ES-I3 (cell line): ENCODE measurements at regions not wholly inside any gene's neighbourhood (a gene's known extent, or its start where the extent isn't known, plus 50 kb on each side); places are given as distances from the start of the nearest gene placed in this dataset.
"Not testable (repeated sequence)": the region's sequence is repeated elsewhere in the genome, so short reads cannot be mapped to it uniquely, and the experiment has no call there.

Source experiments
- H3K36me3 ChIP-seq: 2 replicates; pipeline ENCODE4 v1.6.1; 2013; ENCODE audit warnings: mild to moderate bottlenecking, low read length, control low read depth, moderate library complexity; ENCODE audit not compliant: insufficient read depth
- H3K4me1 ChIP-seq: 2 replicates; pipeline ENCODE4 v1.6.1; 2013; ENCODE audit warnings: mild to moderate bottlenecking, control low read depth, low read length; ENCODE audit not compliant: insufficient read depth
- H3K9ac ChIP-seq: 2 replicates; pipeline ENCODE4 v1.6.1; 2013; ENCODE audit warnings: low read depth, mild to moderate bottlenecking, low read length, moderate library complexity
- H3K9me3 ChIP-seq: 2 replicates; pipeline ENCODE4 v1.6.1; 2013; ENCODE audit warnings: mild to moderate bottlenecking, low read length, moderate library complexity; ENCODE audit not compliant: control insufficient read depth, insufficient read depth

DNA sequence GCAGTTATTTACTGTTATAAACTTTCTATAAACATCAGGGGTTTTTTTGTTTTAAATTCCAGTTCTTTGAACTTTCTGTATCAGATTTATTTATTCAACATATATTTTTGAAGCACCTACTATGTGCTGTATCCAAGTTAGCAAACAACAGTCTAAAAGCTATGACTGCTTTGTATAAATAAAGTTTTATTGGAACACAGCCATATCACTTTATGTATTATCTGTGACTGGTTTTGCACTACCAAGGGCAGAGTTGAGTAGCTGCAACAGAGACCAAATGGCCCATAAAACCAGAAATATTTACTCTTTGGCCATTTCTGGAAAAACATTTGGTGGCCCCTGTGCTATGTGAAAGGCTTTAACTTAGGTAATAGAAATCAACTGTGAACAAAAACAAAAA lies 110.2 kb upstream of the ERCC4 start:
- Histone ChIP-seq H3K9ac (no peak overlapping the region), H3K9me3 (no peaks in the 10 kb centered on the region; the same call in 1 of the 2 replicates), H3K4me1 (no peaks in the 10 kb centered on the region)

DNA sequence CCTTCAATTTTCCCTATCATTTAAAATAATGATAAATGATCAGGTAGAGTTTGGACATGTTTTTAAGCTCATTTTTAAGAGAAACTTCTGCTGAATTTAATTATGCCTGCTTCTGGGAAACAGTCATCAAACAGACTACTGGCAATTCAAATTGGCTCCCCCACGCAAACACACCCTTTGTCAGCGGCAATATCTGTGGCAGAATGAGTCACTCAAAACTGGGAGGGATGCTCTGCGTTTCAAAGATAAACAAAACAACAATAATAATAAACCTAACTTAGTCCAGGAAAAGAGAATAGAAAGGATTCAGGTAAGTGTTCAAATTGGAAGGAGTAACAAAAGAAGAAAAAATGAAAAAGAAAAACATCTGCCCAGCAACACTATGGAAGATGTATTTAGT lies 108.1 kb upstream of the ERCC4 start:
- Histone ChIP-seq H3K9ac (no peak overlapping the region), H3K36me3 (no peaks in the 10 kb centered on the region), H3K4me1 (no peaks in the 10 kb centered on the region), H3K9me3 (no peaks in the 10 kb centered on the region; the same call in 1 of the 2 replicates)

More for the DNA sequence above, 110.2 kb upstream of the ERCC4 start:
- no peaks in the 10 kb centered on the region for H3K36me3 ChIP-seq

GRCh38 chr16:13816701-13817100 lies 103.3 kb upstream of the ERCC4 start:
- Histone ChIP-seq H3K9ac (no peak overlapping the region), H3K36me3 (no peaks in the 10 kb centered on the region), H3K4me1 (no peaks in the 10 kb centered on the region), H3K9me3 (no peaks in the 10 kb centered on the region; the same call in 1 of the 2 replicates)

GRCh38 chr16:13823501-13823900 lies 96.5 kb upstream of the ERCC4 start:
- Histone ChIP-seq H3K9ac (no peak overlapping the region), H3K36me3 (no peaks in the 10 kb centered on the region; the same call in 1 of the 2 replicates), H3K4me1 (no peaks in the 10 kb centered on the region), H3K9me3 (no peaks in the 10 kb centered on the region)

DNA sequence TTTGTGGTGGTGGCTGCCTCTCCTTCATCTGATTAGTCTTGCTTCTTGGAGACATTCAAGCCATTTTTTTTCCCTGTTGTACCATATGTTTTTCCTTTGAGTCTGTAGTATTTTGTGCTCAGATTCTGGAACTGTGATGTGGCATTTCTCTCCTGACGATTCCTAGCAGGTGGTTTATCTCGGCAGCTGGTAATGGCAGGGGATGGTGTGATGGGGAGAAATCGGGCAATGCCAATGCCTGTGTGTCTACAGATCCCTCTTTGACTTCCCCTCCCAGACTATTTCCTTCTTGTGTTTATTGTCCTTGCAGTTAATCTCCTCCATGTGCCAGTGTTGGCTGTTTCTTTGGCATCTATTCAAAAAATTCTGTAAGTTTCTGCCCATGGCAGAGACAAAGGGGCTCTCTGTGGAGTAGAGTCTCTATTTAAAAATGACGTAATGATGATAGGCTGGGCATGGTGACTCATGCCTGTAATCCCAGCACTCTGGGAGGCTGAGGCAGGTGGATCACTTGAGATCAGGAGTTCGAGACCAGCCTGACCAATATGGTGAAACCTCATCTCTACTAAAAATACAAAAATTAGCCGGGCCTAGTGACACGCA lies 90.2 kb upstream of the ERCC4 start:
- Histone ChIP-seq H3K9me3 (no peaks in the 10 kb centered on the region), H3K4me1 (peaks cover 8% of the 10 kb centered on the region), H3K36me3 (no peaks in the 10 kb centered on the region), H3K9ac (no peak overlapping the region)

GRCh38 chr16:13833515-13833914 lies 86.4 kb upstream of the ERCC4 start:
- Histone ChIP-seq H3K4me1 (peaks cover 8% of the 10 kb centered on the region), H3K36me3 (no peaks in the 10 kb centered on the region), H3K9ac (no peak overlapping the region), H3K9me3 (no peaks in the 10 kb centered on the region)

DNA sequence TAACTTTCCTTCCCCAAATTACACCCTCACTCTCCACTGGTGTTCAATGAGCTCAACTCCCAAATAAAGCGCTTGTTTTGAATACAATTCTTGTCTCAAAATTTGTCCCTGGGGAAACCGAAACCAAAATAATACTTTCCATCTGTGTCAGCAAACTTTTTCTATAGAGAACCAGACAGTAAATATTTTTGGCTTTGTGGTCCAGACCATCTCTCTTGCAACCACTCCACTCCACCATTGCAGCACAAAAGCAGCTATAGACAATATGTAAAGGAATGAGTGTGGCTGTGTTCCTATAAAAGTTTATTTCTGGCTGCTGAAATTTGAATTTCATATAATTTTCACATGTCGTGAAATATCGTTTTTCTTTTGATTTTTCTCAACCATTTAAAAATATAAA lies 84.6 kb upstream of the ERCC4 start:
- no peak overlapping the region for H3K9ac ChIP-seq
- no peaks in the 10 kb centered on the region for H3K36me3 ChIP-seq
- no peaks in the 10 kb centered on the region for H3K9me3 ChIP-seq
- peaks cover 2% of the 10 kb centered on the region for H3K4me1 ChIP-seq

DNA sequence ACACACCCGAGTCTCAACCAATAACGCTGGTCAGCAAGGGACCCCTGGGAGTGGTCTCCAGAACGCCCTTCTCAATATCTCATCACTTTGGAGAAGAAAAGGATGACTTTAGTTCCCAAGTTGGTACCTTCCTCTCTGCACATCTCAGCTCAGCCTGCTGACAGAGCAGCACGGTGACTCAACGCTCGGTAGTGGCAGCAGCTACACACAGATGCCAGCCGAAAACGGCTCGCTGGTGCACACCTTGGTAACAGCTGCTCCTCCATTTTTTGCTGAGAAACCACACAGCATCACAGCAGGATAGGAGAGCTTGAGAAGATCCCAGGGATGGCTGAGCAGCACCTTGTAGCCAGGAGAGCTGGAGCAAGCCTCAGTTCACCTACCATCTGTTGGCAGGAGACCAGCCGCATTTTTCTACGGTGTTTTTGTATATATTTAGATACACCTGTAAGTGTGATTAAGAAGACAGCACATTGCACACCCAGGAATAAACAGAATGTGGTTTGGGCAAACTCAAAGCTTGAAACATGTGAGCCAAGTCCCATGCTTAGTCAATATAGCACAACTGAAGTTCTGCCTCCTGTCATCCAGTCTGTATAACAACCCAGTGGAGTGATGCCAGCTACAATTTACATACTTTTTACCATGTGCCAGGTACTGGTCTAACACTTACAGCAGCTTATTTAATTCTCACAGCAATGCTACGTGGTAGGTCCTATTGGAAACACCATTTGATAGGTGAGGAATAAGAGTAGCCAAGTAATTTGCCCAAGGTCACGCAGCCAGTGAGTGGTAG lies 83.8 kb upstream of the ERCC4 start:
- Histone ChIP-seq H3K9me3 (no peaks in the 10 kb centered on the region), H3K36me3 (no peaks in the 10 kb centered on the region), H3K4me1 (no peaks in the 10 kb centered on the region; the same call in 1 of the 2 replicates), H3K9ac (no peak overlapping the region)

GRCh38 chr16:13838401-13839190 lies 81.4 kb upstream of the ERCC4 start:
- no peaks in the 10 kb centered on the region for H3K9me3 ChIP-seq
- H3K4me1 ChIP-seq = no peaks in the 10 kb centered on the region
- no peaks in the 10 kb centered on the region for H3K36me3 ChIP-seq
- no peak overlapping the region for H3K9ac ChIP-seq

- H3K4me1 ChIP-seq = no peaks in the 10 kb centered on the region
- no peaks in the 10 kb centered on the region for H3K9me3 ChIP-seq
- H3K36me3 ChIP-seq = no peaks in the 10 kb centered on the region
- no peak overlapping the region for H3K9ac ChIP-seq
Observed at GRCh38 chr16:13839577-13839976, 80.4 kb upstream of the ERCC4 start.

GRCh38 chr16:13845232-13845631 lies 74.7 kb upstream of the ERCC4 start:
- no peaks in the 10 kb centered on the region; the same call in 1 of the 2 replicates for H3K9me3 ChIP-seq
- H3K4me1 ChIP-seq = no peaks in the 10 kb centered on the region
- H3K36me3 ChIP-seq = no peaks in the 10 kb centered on the region
- H3K9ac ChIP-seq = no peak overlapping the region

DNA sequence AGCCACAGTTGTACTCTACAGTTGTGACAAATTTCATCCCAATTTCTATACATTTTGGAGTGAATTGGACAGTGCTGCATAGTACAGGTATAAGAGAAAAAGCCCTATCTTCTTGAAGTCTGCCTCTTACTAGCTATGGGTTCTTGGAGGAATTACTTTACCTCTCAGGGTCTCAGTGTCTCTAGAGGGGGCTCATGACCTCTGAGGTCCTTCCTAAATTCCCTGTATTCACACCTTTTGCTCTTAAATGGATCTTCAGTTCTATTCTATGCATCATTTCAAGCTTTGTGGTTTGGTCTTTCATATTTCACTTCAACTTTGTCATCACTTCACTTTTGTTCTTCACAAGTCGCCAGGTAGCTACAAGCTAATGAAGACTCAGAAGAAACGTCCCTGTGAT lies 71.2 kb upstream of the ERCC4 start:
- H3K9ac ChIP-seq = no peak overlapping the region
- no peaks in the 10 kb centered on the region for H3K4me1 ChIP-seq

DNA sequence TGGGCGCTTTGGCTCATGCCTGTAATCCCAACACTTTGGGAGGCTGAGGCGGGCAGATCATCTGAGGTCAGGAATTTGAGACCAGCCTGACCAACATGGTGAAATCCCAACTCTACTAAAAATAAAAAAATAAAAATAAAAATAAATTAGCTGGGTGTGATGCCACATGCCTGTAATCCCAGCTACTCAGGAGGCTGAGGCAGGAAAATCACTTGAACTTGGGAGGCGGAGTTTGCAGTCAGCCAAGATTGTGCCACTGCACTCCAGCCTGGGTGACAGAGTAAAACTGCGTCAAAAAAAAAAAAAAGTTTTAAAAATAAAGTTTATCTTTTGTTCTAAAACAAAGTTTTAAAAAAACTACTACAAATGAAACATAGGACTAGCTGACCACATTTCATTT lies 69.8 kb upstream of the ERCC4 start:
- not testable (repeated sequence) for H3K4me1 ChIP-seq, H3K9me3 ChIP-seq, H3K9ac ChIP-seq

More for the DNA sequence above, 71.2 kb upstream of the ERCC4 start:
- Histone ChIP-seq H3K36me3 (no peaks in the 10 kb centered on the region), H3K9me3 (no peaks in the 10 kb centered on the region; the same call in 1 of the 2 replicates)

GRCh38 chr16:13852827-13853226 lies 67.1 kb upstream of the ERCC4 start:
- H3K9me3 ChIP-seq = no peaks in the 10 kb centered on the region
- no peaks in the 10 kb centered on the region for H3K36me3 ChIP-seq
- no peak overlapping the region for H3K9ac ChIP-seq
- H3K4me1 ChIP-seq = no peaks in the 10 kb centered on the region

More for the DNA sequence above, 69.8 kb upstream of the ERCC4 start:
- not testable (repeated sequence) for H3K36me3 ChIP-seq
